GM12878 (cell line): ENCODE measurements at regions not wholly inside any gene's neighbourhood (a gene's known extent, or its start where the extent isn't known, plus 50 kb on each side); places are given as distances from the start of the nearest gene placed in this dataset.

Experiments used
- ATAC-seq: fragments of 200-7000 bp; cut with Tn5 transposase; 3 replicates; pipeline ENCODE4 v1.9.1; 2020; ENCODE audit warnings: mild to moderate bottlenecking, moderate library complexity
- BruUV-seq: library from RNA; stranded (reverse); fragments of 400-500 nt; replicated peaks from 2 replicates; lab custom pipeline; 2021; lab: Mats Ljungman, UMichigan
- CTCF ChIA-PET: fragments of 300-600 bp; sonication (Branson Sonifier 250); formaldehyde crosslinking; extraction: SDS; loops from one replicate; lab custom pipeline; 2021; ENCODE audit warnings: inconsistent platforms; lab: Yijun Ruan, JAX
- POLR2A ChIA-PET: fragments of 350-600 bp; formaldehyde crosslinking; extraction: SDS; loops from one replicate; lab custom pipeline; 2021; ENCODE audit warnings: inconsistent platforms; lab: Charles Lee
- RAD21 ChIA-PET: fragments of 300-600 bp; sonication (Branson Sonifier 250); formaldehyde crosslinking; loops from one replicate; lab custom pipeline; 2023; ENCODE audit warnings: antibody characterized with exemption; ENCODE audit not compliant: unreplicated experiment; lab: Charles Lee
- SMC1A ChIA-PET: fragments of 300-600 bp; sonication (Branson Sonifier 250); formaldehyde crosslinking; loops from one replicate; lab custom pipeline; 2023; ENCODE audit not compliant: unreplicated experiment, uncharacterized antibody; lab: Charles Lee
- DNase-seq: peaks from one replicate; pipeline ENCODE4 v3.0.0-alpha.2; 2011; ENCODE audit warnings: low read depth, low spot score
- FAIRE-seq: peaks from 3 replicates; lab custom pipeline; 2011; peaks lifted over from hg19 to GRCh38; lab: Jason Lieb, UNC
- H2AFZ ChIP-seq: 2 replicates; pipeline ENCODE4 v1.6.0; 2011; ENCODE audit warnings: low read depth, low read length, control low read depth; ENCODE audit not compliant: control insufficient read depth
- H3K27ac ChIP-seq: 2 replicates; pipeline ENCODE4 v1.5.1; 2011; ENCODE audit warnings: control low read depth; ENCODE audit not compliant: control insufficient read depth, insufficient read depth
- H3K27me3 ChIP-seq, 2 experiments: replicated peaks in 1 of 2; 2 replicates each; pipeline versions ENCODE4 v1.6.0 to v1.6.1; 2011; ENCODE audit warnings: low read length in 1 of 2; ENCODE audit not compliant: control insufficient read depth in 2 of 2, insufficient read depth in 2 of 2
- H3K36me3 ChIP-seq, 2 experiments: 2 replicates each; pipeline ENCODE4 v1.5.1; 2011; ENCODE audit warnings: low read length in 1 of 2; ENCODE audit not compliant: control insufficient read depth in 2 of 2, insufficient read depth in 2 of 2
- H3K4me1 ChIP-seq: 2 replicates; pipeline ENCODE4 v1.6.1; 2011; ENCODE audit warnings: mild to moderate bottlenecking, low read length, moderate library complexity, mixed read lengths; ENCODE audit not compliant: control insufficient read depth, insufficient read depth
- H3K4me2 ChIP-seq: 2 replicates; pipeline ENCODE4 v1.6.0; 2011; ENCODE audit warnings: control low read depth; ENCODE audit not compliant: control insufficient read depth, insufficient read depth
- H3K4me3 ChIP-seq: fragments of 200-600 bp; sonication (generic); 2 replicates; pipeline ENCODE4 v1.5.1; 2016
- H3K79me2 ChIP-seq: 2 replicates; pipeline ENCODE4 v1.6.0; 2011; ENCODE audit warnings: low read length; ENCODE audit not compliant: control insufficient read depth, insufficient read depth
- H3K9ac ChIP-seq: 2 replicates; pipeline ENCODE4 v1.8.0; 2011; ENCODE audit warnings: low read length, control low read depth, mixed read lengths; ENCODE audit not compliant: control insufficient read depth, insufficient read depth
- H3K9me3 ChIP-seq: replicated peaks from 3 replicates; pipeline ENCODE4 v1.5.1; 2011; ENCODE audit warnings: mild to moderate bottlenecking, low read length; ENCODE audit not compliant: control insufficient read depth, insufficient read depth
- H4K20me1 ChIP-seq: 2 replicates; pipeline ENCODE4 v1.6.0; 2011; ENCODE audit not compliant: control insufficient read depth, insufficient read depth
- CBX3 ChIP-seq: fragments of 200-600 bp; sonication (generic); IDR thresholded peaks from 2 replicates; pipeline ENCODE4 v1.6.1; 2016; ENCODE audit warnings: low read depth, borderline replicate concordance
- CHD4 ChIP-seq: fragments of 200-600 bp; sonication (generic); IDR thresholded peaks from 2 replicates; pipeline ENCODE4 v1.6.1; 2016; ENCODE audit warnings: mild to moderate bottlenecking
- CREM ChIP-seq: IDR thresholded peaks from 2 replicates; pipeline ENCODE4 v1.6.1; 2014; ENCODE audit warnings: antibody characterized with exemption, low read depth
- HCFC1 ChIP-seq: fragments of 150-350 bp; IDR thresholded peaks from 2 replicates; pipeline ENCODE4 v1.6.1; 2014; ENCODE audit warnings: low read length
- HDAC2 ChIP-seq: fragments of 200-600 bp; sonication (generic); IDR thresholded peaks from 2 replicates; pipeline ENCODE4 v1.6.1; 2017
- IKZF2 ChIP-seq, 2 experiments: fragments of 450-650 bp; IDR thresholded peaks; 2 replicates each; pipeline ENCODE4 v1.6.1; 2017; ENCODE audit warnings: mild to moderate bottlenecking in 2 of 2, moderate library complexity in 2 of 2
- MLLT1 ChIP-seq: fragments of 450-650 bp; IDR thresholded peaks from 2 replicates; pipeline ENCODE4 v1.6.1; 2016; ENCODE audit warnings: mild to moderate bottlenecking
- NR2C2 ChIP-seq: IDR thresholded peaks from 2 replicates; pipeline ENCODE4 v1.6.1; 2011; ENCODE audit warnings: borderline replicate concordance, low read depth; ENCODE audit not compliant: control insufficient read depth, insufficient read length
- PAX8 ChIP-seq: fragments of 450-650 bp; IDR thresholded peaks from 2 replicates; pipeline ENCODE4 v1.6.1; 2017; ENCODE audit warnings: mild to moderate bottlenecking, moderate library complexity
- POLR2AphosphoS2 ChIP-seq: IDR thresholded peaks from 2 replicates; pipeline ENCODE4 v1.6.1; 2011; ENCODE audit warnings: low read depth, mild to moderate bottlenecking, low read length, improper control_type of control experiment, moderate library complexity
- SUZ12 ChIP-seq: fragments of 200-600 bp; sonication (generic); IDR thresholded peaks from one replicate; pipeline ENCODE4 v1.6.1; 2018; ENCODE audit warnings: antibody characterized with exemption, mild to moderate bottlenecking; ENCODE audit not compliant: unreplicated experiment
- ZNF217 ChIP-seq: fragments of 450-650 bp; IDR thresholded peaks from 2 replicates; pipeline ENCODE4 v1.6.1; 2017; ENCODE audit warnings: antibody characterized with exemption, mild to moderate bottlenecking
- ZNF384 ChIP-seq: IDR thresholded peaks from 2 replicates; pipeline ENCODE4 v1.6.1; 2012; ENCODE audit warnings: low read depth, mild to moderate bottlenecking, low read length, improper control_type of control experiment, borderline replicate concordance
- in situ Hi-C: fragments of 300-500 bp; cut with MboI; formaldehyde crosslinking; loops from 9 replicates; pipeline ENCODE4 v1.14.3; 2018; ENCODE audit warnings: mixed read lengths
- intact Hi-C: fragments of 100-400 bp; cut with micrococcal nuclease; formaldehyde crosslinking; loops from one replicate; pipeline ENCODE4 v1.14.2; 2022; ENCODE audit not compliant: unreplicated experiment

GRCh38 chr2:144078106-144078505 is 441.8 kb downstream of the ZEB2 start:
- TF ChIP-seq HCFC1 (no peak), NR2C2 (no peak), ZNF384 (no peak), CHD4 (no peak), CREM (no peak), HDAC2 (no peak), POLR2AphosphoS2 (no peak), MLLT1 (no peak), IKZF2 (IDR thresholded peaks at IDR 0.05) (no peak), PAX8 (no peak), ZNF217 (no peak), CBX3 (no peak), SUZ12 (no peak)
- BruUV-seq: no TSS peak

More at GRCh38 chr2:144078106-144078505, 441.8 kb downstream of the ZEB2 start:
- Histone ChIP-seq H3K4me3 (no peak overlapping the region), H3K9me3 (no peaks in the 10 kb centered on the region), H3K27me3 (no peaks in the 10 kb centered on the region), H4K20me1 (no peaks in the 10 kb centered on the region), H3K9ac (no peak overlapping the region), H3K36me3 (no peaks in the 10 kb centered on the region), H3K4me1 (no peaks in the 10 kb centered on the region), H3K4me2 (no peak overlapping the region), H3K79me2 (no peaks in the 10 kb centered on the region), H3K27ac (no peak overlapping the region), H2AFZ (no peak overlapping the region)
- CTCF ChIA-PET: no interaction called here
- in situ Hi-C loops: no loop called here
- ATAC-seq (no peak), FAIRE-seq (no peak), DNase-seq (no peak)
- RAD21 ChIA-PET: no interaction called here
- intact Hi-C loops: no loop called here
- POLR2A ChIA-PET: no interaction called here
- SMC1A ChIA-PET: no interaction called here
